ENCODE measurements at regions not wholly inside any gene's neighbourhood (a gene's known extent, or its start where the extent isn't known, plus 50 kb on each side); places are given as distances from the start of the nearest gene placed in this dataset.

GRCh38 chr11:92692826-92693546, 276.5 kb upstream of the MTNR1B start:
- in situ Hi-C loops (cut with MboI; ENCODE audit: low sequenced_read_pairs) = no loop called here

- in situ Hi-C loops (cut with MboI; ENCODE audit: low sequenced_read_pairs) = no loop called here
Measured at GRCh38 chr11:92696076-92696475, 273.4 kb upstream of the MTNR1B start.

- in situ Hi-C loops (cut with MboI; ENCODE audit: low sequenced_read_pairs) = no loop called here
Measured at GRCh38 chr11:92697461-92698312, 271.8 kb upstream of the MTNR1B start.

GRCh38 chr11:92698742-92699141, 270.7 kb upstream of the MTNR1B start:
- in situ Hi-C loops (cut with MboI; ENCODE audit: low sequenced_read_pairs) = no loop called here

- in situ Hi-C loops (cut with MboI; ENCODE audit: low sequenced_read_pairs) = no loop called here
Measured at GRCh38 chr11:92702037-92702804, 267.2 kb upstream of the MTNR1B start.

- in situ Hi-C loops (cut with MboI; ENCODE audit: low sequenced_read_pairs) = no loop called here
Measured at GRCh38 chr11:92702805-92703448, 266.5 kb upstream of the MTNR1B start.

GRCh38 chr11:92703449-92703830, 266.0 kb upstream of the MTNR1B start:
- in situ Hi-C loops (cut with MboI; ENCODE audit: low sequenced_read_pairs) = no loop called here

- in situ Hi-C loops (cut with MboI; ENCODE audit: low sequenced_read_pairs) = no loop called here
Measured at GRCh38 chr11:92707173-92707619, 262.3 kb upstream of the MTNR1B start.

- in situ Hi-C loops (cut with MboI; ENCODE audit: low sequenced_read_pairs) = no loop called here
Measured at GRCh38 chr11:92707665-92708064, 261.8 kb upstream of the MTNR1B start.

GRCh38 chr11:92709329-92709728, 260.1 kb upstream of the MTNR1B start:
- in situ Hi-C loops (cut with MboI; ENCODE audit: low sequenced_read_pairs) = no loop called here

GRCh38 chr11:92711926-92712325, 257.5 kb upstream of the MTNR1B start:
- in situ Hi-C loops (cut with MboI; ENCODE audit: low sequenced_read_pairs) = no loop called here

GRCh38 chr11:92714111-92714510, 255.3 kb upstream of the MTNR1B start:
- in situ Hi-C loops (cut with MboI; ENCODE audit: low sequenced_read_pairs) = no loop called here

- in situ Hi-C loops (cut with MboI; ENCODE audit: low sequenced_read_pairs) = no loop called here
Measured at GRCh38 chr11:92717240-92717639, 252.2 kb upstream of the MTNR1B start.

GRCh38 chr11:92720385-92720784, 249.1 kb upstream of the MTNR1B start:
- in situ Hi-C loops (cut with MboI; ENCODE audit: low sequenced_read_pairs) = no loop called here

GRCh38 chr11:92725352-92725751, 244.1 kb upstream of the MTNR1B start:
- in situ Hi-C loops (cut with MboI; ENCODE audit: low sequenced_read_pairs) = no loop called here

- in situ Hi-C loops (cut with MboI; ENCODE audit: low sequenced_read_pairs) = no loop called here
Measured at GRCh38 chr11:92727123-92727522, 242.3 kb upstream of the MTNR1B start.

GRCh38 chr11:92727769-92728168, 241.7 kb upstream of the MTNR1B start:
- in situ Hi-C loops (cut with MboI; ENCODE audit: low sequenced_read_pairs) = no loop called here

- in situ Hi-C loops (cut with MboI; ENCODE audit: low sequenced_read_pairs) = no loop called here
Measured at GRCh38 chr11:92728628-92729027, 240.8 kb upstream of the MTNR1B start.

- in situ Hi-C loops (cut with MboI; ENCODE audit: low sequenced_read_pairs) = no loop called here
Measured at GRCh38 chr11:92735039-92735438, 234.4 kb upstream of the MTNR1B start.

- in situ Hi-C loops (cut with MboI; ENCODE audit: low sequenced_read_pairs) = no loop called here
Measured at GRCh38 chr11:92738276-92738675, 231.2 kb upstream of the MTNR1B start.

GRCh38 chr11:92739041-92739440, 230.4 kb upstream of the MTNR1B start:
- in situ Hi-C loops (cut with MboI; ENCODE audit: low sequenced_read_pairs) = no loop called here

All from HL-60/S4 treated with phorbol 12-myristate 13-acetate at 8.2 ng/mL for 4 days and 3 days (cell line).